Renal pelvis (tissue), 1 donor: ENCODE measurements at regions not wholly inside any gene's neighbourhood (a gene's known extent, or its start where the extent isn't known, plus 50 kb on each side); places are given as distances from the start of the nearest gene placed in this dataset.

Experiments
- DNase-seq: peaks from one replicate; pipeline ENCODE4 v3.0.0-alpha.2; 2013

DNA sequence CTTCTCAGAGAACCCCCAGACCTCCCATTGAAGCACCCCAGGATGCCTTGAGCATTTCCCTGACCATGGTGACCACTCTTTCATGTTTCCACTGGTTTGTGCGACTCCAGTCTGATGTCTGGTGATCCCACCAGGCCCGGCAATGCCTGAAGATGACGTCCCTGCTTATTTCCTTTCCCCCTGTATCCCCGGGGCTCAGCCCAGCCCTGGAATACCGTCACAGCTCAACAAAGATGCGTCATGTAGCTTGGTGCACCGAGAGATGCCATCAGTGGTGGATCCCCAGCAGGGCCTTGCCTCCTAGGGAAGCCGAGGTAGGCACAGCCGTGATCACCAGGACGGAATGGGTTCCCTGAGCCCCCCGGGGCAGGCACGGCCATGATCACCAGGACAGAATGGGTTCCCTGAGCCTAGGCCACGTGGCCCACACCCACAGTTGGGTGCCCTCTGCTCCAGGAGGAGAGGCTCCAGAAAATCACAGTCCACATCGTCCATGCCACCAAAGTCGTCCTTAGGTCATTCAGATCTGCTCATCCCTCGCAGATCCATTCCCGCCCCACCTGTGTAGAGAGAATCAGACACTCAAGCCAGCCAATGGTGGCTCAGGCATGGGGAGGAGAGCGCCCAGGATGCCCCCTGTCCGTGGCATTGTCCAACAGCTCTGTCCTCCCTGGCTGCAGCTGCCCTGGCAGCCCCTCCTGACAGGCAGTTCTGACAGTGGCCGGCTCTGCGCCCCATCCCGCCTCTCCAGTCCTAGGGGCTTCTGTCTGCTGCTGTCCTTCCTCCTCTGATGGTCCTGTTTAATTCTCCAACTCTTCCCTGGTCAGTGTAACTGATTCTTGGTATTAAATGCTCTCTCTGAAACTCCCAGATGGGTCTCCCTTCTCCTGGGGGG is 261.1 kb downstream of the RBFOX3 start:
- DNase-seq, result no peak

GRCh38 chr17:79342376-79342775 is 267.8 kb downstream of the ENGASE start:
- no peak for DNase-seq

DNA sequence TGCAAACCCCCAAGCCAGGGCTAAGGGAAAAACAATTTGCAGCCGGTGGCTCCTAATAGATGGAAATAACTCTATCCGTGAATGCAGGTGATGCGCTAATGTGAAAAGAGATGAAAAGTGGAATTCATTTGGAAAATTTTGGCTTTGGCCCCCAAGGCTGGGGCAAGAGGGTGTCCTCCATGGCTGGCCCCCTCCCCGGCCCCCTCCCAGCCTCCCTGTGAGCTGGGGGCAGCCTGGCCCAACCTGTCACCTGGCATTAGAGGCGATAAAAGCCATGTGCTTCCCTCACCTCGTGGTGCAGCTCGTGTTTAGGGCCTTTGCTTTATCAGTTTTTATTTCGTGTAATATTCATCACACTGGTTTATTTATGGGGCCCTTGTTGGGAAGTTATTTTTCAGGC is 267.2 kb downstream of the ENGASE start:
- DNase-seq, result no peak

- DNase-seq, result no peak
Measured at GRCh38 chr17:79341222-79341780, 266.7 kb downstream of the ENGASE start.

- DNase-seq, result no peak
Measured at GRCh38 chr17:79340333-79341221, 266.0 kb downstream of the ENGASE start.

DNA sequence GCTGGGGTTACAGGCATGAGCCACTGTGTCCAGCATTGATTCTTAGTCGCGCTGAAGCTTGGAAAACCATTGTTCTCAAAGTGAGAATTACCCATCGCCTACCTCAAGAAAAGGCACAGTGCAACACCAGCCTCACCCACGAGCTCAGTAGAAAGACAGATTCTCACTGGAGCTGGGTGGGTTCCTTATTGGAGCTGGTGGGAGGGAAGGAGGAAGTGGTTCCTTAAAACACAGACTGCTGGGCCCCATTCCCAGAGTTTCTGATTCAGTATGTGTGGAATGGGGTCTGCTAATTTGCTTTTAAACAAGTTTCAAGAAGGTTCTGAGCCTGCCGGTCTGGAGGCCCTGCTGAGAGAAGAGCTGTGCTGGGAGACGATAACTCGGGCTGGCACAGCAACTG is 264.7 kb downstream of the ENGASE start:
- no peak for DNase-seq

DNA sequence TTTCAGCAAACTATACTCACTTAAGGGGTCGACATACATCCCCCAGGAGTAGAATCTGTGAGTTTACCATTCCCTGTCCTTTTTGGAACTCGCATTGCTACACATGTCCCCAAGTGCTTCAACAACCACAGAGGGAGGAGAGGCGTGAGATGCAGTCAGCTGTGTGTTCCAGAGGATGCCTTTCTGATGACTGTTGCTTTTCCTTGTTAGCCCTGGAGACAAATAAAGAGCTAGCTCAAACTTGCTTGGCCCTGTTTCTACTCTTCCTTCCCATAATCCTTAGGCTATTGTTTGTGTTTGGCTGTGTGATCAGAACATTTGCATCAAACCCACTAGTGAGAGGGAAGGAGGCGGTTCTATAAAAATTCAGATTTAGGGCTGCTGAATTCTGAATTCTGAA is 264.0 kb downstream of the ENGASE start:
- DNase-seq, result no peak

- no peak for DNase-seq
Measured at GRCh38 chr17:79338152-79338551, 263.5 kb downstream of the ENGASE start.

GRCh38 chr17:79337053-79337452 is 262.4 kb downstream of the ENGASE start:
- DNase-seq, result no peak

DNA sequence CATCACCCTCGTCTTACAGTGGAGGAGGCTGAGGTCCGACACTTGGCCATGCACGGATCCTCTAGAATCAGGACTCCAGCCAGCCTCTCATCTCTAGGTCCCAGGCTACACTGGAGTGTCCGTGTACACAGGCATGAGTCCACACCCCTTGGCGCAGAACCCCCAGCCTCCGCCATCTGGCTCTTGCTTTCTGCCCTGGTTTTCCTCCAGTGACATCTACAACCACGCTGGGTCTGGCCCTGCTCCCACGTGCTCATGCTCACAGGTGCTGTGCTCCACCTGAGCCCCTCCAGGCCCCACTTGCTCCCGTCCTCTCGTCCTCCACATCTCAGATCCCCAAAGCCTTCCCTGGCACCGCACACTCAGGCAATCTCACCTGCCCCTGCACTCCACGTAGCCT is 260.8 kb downstream of the ENGASE start:
- DNase-seq, result no peak

GRCh38 chr17:79332011-79332554 is 257.5 kb downstream of the ENGASE start:
- DNase-seq, result no peak

- no peak for DNase-seq
Measured at GRCh38 chr17:79331492-79331891, 256.9 kb downstream of the ENGASE start.

DNA sequence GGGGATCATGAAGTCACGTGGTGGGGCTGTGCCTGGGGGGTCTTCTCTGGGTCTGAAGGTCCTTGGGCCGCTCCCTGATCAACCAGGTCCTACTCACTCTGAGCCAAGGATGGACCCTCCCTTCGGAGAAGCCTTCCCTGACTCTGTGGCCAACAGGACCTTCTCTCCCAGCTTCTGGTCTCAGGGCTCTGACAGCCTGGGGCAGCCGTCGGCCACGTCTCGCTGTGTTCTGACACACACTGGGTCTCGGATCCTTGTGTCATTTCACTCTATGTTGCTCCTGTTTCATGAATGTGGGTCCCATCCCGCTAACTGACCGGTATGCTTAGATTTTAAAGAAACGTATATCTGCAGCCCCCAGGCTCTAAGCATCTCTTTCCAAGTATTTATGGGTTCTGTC is 256.1 kb downstream of the ENGASE start:
- no peak for DNase-seq

GRCh38 chr17:79330229-79330628 is 255.6 kb downstream of the ENGASE start:
- DNase-seq, result no peak

- no peak for DNase-seq
Measured at GRCh38 chr17:79326814-79327213, 252.2 kb downstream of the ENGASE start.

DNA sequence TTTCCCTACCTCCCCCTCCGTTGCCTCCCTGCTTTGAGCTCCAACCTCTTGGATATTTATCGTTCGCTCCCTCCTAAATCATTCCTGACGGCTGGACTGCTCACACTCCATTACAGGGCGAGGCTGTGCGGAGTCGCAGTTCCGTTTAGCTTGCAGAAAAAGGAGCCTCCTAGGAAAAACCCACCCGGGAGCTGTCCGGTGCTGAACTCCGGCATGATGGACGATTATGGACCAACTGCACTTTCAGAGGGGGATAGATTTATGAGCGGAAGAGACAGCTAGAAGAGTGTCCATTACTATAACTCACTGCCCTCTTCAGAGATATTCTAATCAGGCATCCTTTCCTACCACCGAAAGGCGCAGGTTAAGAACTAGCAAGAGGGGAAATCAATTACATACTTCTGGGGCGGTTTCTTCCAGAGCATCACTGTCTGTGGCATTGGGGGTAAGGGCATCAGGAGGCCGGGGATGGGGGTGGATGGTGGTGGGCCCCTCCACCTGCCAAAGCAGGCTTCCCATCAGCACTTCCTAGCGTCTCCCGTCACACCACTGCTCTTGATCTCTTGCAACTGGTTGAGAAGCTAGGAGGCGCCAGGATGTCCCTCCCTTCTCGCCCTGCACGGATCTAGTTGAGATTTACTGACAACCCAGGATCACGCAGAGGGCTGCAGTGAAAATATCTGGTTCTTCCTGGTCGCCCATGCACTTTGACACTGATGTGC is 251.2 kb downstream of the ENGASE start:
- peak; percentile 74 for DNase-seq

- DNase-seq, result no peak
Measured at GRCh38 chr17:79324194-79324593, 249.6 kb downstream of the ENGASE start.

- no peak for DNase-seq
Measured at GRCh38 chr17:79323566-79323965, 248.9 kb downstream of the ENGASE start.

GRCh38 chr17:79322211-79323123 is 247.8 kb downstream of the ENGASE start:
- DNase-seq, result no peak

GRCh38 chr17:79320331-79320730 is 245.7 kb downstream of the ENGASE start:
- no peak for DNase-seq

DNA sequence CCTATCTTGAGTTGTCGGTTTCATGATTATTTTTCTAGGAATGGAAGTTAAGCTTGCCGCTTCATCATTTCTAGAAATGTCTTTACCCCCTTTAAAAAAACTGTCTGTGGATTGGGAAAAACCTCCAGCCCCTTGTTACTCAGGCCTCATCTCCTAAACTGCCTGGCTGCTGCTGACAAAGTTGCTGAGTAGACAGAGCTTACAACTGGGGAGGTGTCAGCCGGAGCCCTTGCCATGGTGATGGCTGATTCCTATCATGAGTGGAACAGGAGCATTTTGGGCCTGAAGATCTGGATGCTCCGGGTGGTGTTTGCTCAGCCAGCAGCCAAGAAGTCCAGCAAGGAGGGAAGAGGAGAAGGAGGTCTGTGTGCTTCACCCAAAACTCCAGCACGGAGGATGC is 243.3 kb downstream of the ENGASE start:
- DNase-seq, result no peak
